Ascending aorta (tissue), 2 donors: ENCODE measurements at regions not wholly inside any gene's neighbourhood (a gene's known extent, or its start where the extent isn't known, plus 50 kb on each side); places are given as distances from the start of the nearest gene placed in this dataset.
"Not testable (repeated sequence)": the region's sequence is repeated elsewhere in the genome, so short reads cannot be mapped to it uniquely, and the experiment has no call there.

Source experiments
- DNase-seq, 2 donors: peaks; one replicate each; pipeline ENCODE4 v3.0.0-alpha.2; 2019; ENCODE audit warnings: low spot score in 2 of 2
- H3K27ac ChIP-seq, 2 donors: fragments of 200-600 bp; sonication (generic); one replicate each; pipeline ENCODE4 v1.5.1; 2016 to 2017; ENCODE audit warnings: mild to moderate bottlenecking in 1 of 2
- H3K27me3 ChIP-seq: fragments of 200-600 bp; sonication (generic); one replicate; pipeline ENCODE4 v1.5.1; 2017
- H3K36me3 ChIP-seq, 2 donors: fragments of 200-600 bp; sonication (generic); one replicate each; pipeline ENCODE4 v1.5.1; 2016
- H3K4me1 ChIP-seq, 2 donors: fragments of 200-600 bp; sonication (generic); one replicate each; pipeline ENCODE4 v1.5.1; 2016 to 2017; ENCODE audit warnings: mild to moderate bottlenecking in 1 of 2
- H3K4me3 ChIP-seq, 2 donors: fragments of 200-600 bp; sonication (generic); one replicate each; pipeline ENCODE4 v1.5.1; 2016 to 2017; ENCODE audit warnings: mild to moderate bottlenecking in 1 of 2
- H3K9me3 ChIP-seq, 2 donors: fragments of 200-600 bp; sonication (generic); one replicate each; pipeline ENCODE4 v1.5.1; 2016
- CTCF ChIP-seq, 3 experiments: fragments of 200-600 bp in 2 of 3; fragments of 450-650 bp in 1 of 3; sonication (generic) in 2 of 3; IDR thresholded peaks; one replicate each; pipeline ENCODE4 v1.5.1; 2016 to 2019; ENCODE audit warnings: antibody characterized with exemption in 3 of 3, mild to moderate bottlenecking in 1 of 3, moderate library complexity in 1 of 3
- intact Hi-C: fragments of 100-400 bp; cut with DNase I; formaldehyde crosslinking; loops from one replicate; pipeline ENCODE4 v1.15.1; 2023

GRCh38 chr3:75320369-75320768 is 343.8 kb upstream of the FRG2C start:
- no peak for TF ChIP-seq CTCF (IDR thresholded peaks at IDR 0.05)
- Histone ChIP-seq H3K9me3 (no peaks in the 10 kb centered on the region), H3K4me3 (no peak overlapping the region), H3K27ac (no peak overlapping the region), H3K27me3 (no peaks in the 10 kb centered on the region), H3K36me3 (no peaks in the 10 kb centered on the region), H3K4me1 (no peaks in the 10 kb centered on the region)
- DNase-seq: no peak
- intact Hi-C loops: no loop called here

- H3K27me3 ChIP-seq: no peaks in the 10 kb centered on the region
- intact Hi-C loops: no loop called here
- H3K27ac ChIP-seq: no peak overlapping the region
- no peak for TF ChIP-seq CTCF (IDR thresholded peaks at IDR 0.05)
- no peaks in the 10 kb centered on the region for H3K9me3 ChIP-seq
- H3K36me3 ChIP-seq: no peaks in the 10 kb centered on the region
- H3K4me3 ChIP-seq: no peak overlapping the region
- H3K4me1 ChIP-seq: no peaks in the 10 kb centered on the region
- DNase-seq: no peak
Observed at GRCh38 chr3:75321060-75321459, 343.1 kb upstream of the FRG2C start.

- H3K9me3 ChIP-seq, H3K36me3 ChIP-seq, H3K4me1 ChIP-seq, intact Hi-C loops, H3K27me3 ChIP-seq, H3K27ac ChIP-seq, DNase-seq, H3K4me3 ChIP-seq: not testable (repeated sequence)
Observed at GRCh38 chr3:75323936-75324335, 340.2 kb upstream of the FRG2C start.

- intact Hi-C loops: no loop called here
- Histone ChIP-seq H3K4me1 (no peaks in the 10 kb centered on the region), H3K27me3 (no peaks in the 10 kb centered on the region), H3K27ac (no peak overlapping the region), H3K4me3 (no peak overlapping the region), H3K36me3 (no peaks in the 10 kb centered on the region), H3K9me3 (no peaks in the 10 kb centered on the region)
- TF ChIP-seq CTCF (IDR thresholded peaks at IDR 0.05): no peak
- no peak for DNase-seq
Observed at GRCh38 chr3:75325716-75326115, 338.4 kb upstream of the FRG2C start.

GRCh38 chr3:75327453-75327852 is 336.7 kb upstream of the FRG2C start:
- intact Hi-C loops: no loop called here
- H3K9me3 ChIP-seq: no peaks in the 10 kb centered on the region
- H3K4me3 ChIP-seq: no peak overlapping the region
- TF ChIP-seq CTCF (IDR thresholded peaks at IDR 0.05): no peak
- H3K4me1 ChIP-seq: no peaks in the 10 kb centered on the region
- no peak overlapping the region for H3K27ac ChIP-seq
- DNase-seq: no peak
- H3K27me3 ChIP-seq: no peaks in the 10 kb centered on the region
- no peaks in the 10 kb centered on the region for H3K36me3 ChIP-seq

- intact Hi-C loops: no loop called here
- Histone ChIP-seq H3K27ac (no peak overlapping the region), H3K4me3 (no peak overlapping the region), H3K36me3 (no peaks in the 10 kb centered on the region), H3K27me3 (no peaks in the 10 kb centered on the region), H3K4me1 (no peaks in the 10 kb centered on the region), H3K9me3 (no peaks in the 10 kb centered on the region)
- DNase-seq: no peak
- TF ChIP-seq CTCF (IDR thresholded peaks at IDR 0.05): no peak
Observed at GRCh38 chr3:75329476-75330097, 334.5 kb upstream of the FRG2C start.

- H3K36me3 ChIP-seq, H3K4me1 ChIP-seq, H3K27ac ChIP-seq, DNase-seq, H3K27me3 ChIP-seq, intact Hi-C loops, H3K4me3 ChIP-seq, H3K9me3 ChIP-seq: not testable (repeated sequence)
Observed at GRCh38 chr3:75330446-75330845, 333.7 kb upstream of the FRG2C start.

GRCh38 chr3:75332090-75332489 is 332.0 kb upstream of the FRG2C start:
- DNase-seq, H3K27me3 ChIP-seq, H3K4me1 ChIP-seq, H3K4me3 ChIP-seq, H3K27ac ChIP-seq, H3K9me3 ChIP-seq, H3K36me3 ChIP-seq, intact Hi-C loops: not testable (repeated sequence)
